GM12878 (cell line): ENCODE measurements at regions not wholly inside any gene's neighbourhood (a gene's known extent, or its start where the extent isn't known, plus 50 kb on each side); places are given as distances from the start of the nearest gene placed in this dataset.

ENCODE experiments used
- HDAC2 ChIP-seq: fragments of 200-600 bp; sonication (generic); IDR thresholded peaks from 2 replicates; pipeline ENCODE4 v1.6.1; 2017
- MXI1 ChIP-seq: fragments of 150-350 bp; IDR thresholded peaks from 2 replicates; pipeline ENCODE4 v1.6.1; 2011; ENCODE audit warnings: low read depth, mild to moderate bottlenecking, inconsistent platforms, low read length, improper control_type of control experiment
- ZNF24 ChIP-seq: fragments of 450-650 bp; IDR thresholded peaks from 2 replicates; pipeline ENCODE4 v1.6.1; 2017; ENCODE audit warnings: antibody characterized with exemption, mild to moderate bottlenecking
- TF ChIP-seq, protein P1 (sequence below): fragments of 450-650 bp; IDR thresholded peaks from 2 replicates; pipeline ENCODE4 v1.6.1; 2017; ENCODE audit warnings: mild to moderate bottlenecking, low read depth, inconsistent platforms; ENCODE audit not compliant: poor library complexity, severe bottlenecking

DNA sequence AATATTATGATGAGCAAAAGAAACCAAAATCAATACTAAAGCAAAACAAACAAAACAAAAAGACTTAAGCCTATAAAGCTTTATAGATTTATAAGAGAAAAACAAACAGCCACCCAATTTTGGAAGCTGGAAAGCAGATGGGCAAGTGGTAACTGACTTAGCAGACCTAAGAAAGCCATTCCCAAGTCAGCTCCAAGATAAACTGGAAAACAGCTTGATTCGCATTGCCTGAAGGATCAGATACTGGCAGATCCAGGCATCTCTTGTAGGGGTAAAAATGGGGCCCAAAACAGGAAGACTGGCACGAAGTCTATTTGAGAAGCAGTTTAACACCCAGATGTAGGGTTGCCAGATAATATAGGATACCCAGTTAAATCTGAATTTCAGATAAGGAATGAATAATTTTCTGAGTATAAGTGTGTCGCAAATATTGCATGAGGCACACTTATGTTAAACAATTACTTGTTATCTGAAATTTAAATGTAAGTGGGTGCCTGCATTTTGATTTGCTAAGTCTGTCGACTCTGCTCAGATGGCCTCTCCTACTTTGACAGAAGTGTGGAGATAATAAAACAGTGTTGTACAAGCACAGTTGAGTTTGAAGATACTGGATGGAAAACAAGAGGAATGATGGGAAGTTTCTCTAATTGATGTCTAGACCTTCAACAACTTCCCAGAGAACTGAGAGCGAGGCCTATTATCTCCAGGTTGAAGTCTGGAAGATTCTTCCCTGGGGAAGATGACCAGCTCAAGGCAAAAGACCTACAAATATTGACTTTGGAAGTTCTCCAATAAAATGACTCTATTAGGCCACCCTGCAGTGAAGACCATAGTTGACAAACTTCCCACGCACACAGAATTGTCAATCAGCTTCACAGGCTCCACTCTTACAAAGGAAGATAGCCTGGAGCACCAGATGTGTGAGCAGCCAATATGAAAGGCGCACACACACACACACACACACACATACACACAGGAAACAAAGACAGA lies 113.4 kb downstream of the FAM50B start:
- TF ChIP-seq ZNF24 (no peak), HDAC2 (no peak), MXI1 (no peak)
- TF ChIP-seq, protein P1, sequence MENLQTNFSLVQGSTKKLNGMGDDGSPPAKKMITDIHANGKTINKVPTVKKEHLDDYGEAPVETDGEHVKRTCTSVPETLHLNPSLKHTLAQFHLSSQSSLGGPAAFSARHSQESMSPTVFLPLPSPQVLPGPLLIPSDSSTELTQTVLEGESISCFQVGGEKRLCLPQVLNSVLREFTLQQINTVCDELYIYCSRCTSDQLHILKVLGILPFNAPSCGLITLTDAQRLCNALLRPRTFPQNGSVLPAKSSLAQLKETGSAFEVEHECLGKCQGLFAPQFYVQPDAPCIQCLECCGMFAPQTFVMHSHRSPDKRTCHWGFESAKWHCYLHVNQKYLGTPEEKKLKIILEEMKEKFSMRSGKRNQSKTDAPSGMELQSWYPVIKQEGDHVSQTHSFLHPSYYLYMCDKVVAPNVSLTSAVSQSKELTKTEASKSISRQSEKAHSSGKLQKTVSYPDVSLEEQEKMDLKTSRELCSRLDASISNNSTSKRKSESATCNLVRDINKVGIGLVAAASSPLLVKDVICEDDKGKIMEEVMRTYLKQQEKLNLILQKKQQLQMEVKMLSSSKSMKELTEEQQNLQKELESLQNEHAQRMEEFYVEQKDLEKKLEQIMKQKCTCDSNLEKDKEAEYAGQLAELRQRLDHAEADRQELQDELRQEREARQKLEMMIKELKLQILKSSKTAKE, result no peak
